HG02623 (cell line): ENCODE measurements at regions not wholly inside any gene's neighbourhood (a gene's known extent, or its start where the extent isn't known, plus 50 kb on each side); places are given as distances from the start of the nearest gene placed in this dataset.
"Not testable (repeated sequence)": the region's sequence is repeated elsewhere in the genome, so short reads cannot be mapped to it uniquely, and the experiment has no call there.

Source experiments
- ATAC-seq: cut with Tn5 transposase; IDR thresholded peaks from one replicate; pipeline ENCODE4 v1.9.1; 2021; ENCODE audit warnings: moderate library complexity; ENCODE audit not compliant: unreplicated experiment

GRCh38 chr2:56606086-56606485, 422.3 kb downstream of the CCDC85A start:
- ATAC-seq = not testable (repeated sequence)

DNA sequence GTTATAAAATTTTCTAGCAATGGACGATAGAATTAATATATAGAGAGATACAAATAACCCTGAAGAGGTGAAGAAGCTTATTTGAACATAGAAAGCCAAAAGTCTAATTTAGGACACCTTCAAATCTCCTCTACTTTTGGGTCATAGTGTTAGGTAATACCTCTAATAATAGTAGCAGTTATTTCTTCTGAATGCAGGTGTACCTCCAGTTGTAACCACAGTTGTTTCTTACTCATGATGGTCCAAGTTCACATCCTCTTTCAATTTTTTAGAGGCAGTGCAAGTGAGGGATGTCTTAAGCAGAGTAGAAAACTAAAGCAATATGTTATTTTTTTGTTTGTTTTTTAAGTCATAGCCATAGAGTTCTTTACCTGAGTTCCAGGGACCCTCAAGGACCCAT, 429.5 kb downstream of the CCDC85A start:
- ATAC-seq = peak; percentile 61

GRCh38 chr2:56613920-56614319, 430.1 kb downstream of the CCDC85A start:
- ATAC-seq = no peak

- ATAC-seq = no peak
Measured at GRCh38 chr2:56615760-56616159, 432.0 kb downstream of the CCDC85A start.

DNA sequence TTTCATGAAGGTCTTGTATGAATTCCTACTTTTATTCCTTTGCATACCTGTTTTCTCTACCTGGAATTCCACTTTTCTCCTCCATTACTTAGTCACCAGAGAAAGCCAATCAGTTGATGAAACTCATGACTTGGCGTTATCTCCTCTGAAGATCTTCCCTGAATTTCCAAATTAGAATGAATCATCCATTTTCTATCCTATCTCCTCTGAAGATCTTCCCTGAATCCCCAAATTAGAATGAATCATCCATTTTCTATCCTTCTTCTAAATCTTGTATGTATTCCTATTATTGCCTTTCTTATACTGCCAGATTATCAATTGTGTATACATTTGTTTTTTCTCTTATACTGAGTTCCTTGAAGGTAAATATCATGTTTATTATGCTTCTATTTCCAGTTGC, 440.4 kb downstream of the CCDC85A start:
- no peak for ATAC-seq

DNA sequence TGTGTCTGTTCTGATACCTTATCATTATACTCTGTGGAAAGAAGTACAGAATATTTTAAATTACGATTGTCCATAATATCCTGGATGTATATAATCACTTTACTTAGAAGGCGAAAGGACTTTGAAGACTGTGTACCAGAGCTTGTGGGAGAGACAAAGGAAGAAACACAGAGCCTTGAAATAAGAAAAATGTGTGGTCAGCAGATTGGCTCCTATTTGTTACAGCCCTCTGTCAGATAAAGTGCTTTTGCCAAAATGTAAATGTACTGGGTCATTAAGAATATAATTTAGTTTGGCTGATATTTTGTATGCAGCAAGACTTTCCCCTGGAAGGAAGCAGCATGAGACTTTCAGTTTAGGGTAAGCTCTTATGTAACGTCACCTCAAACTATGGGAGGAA, 443.1 kb downstream of the CCDC85A start:
- no peak for ATAC-seq

DNA sequence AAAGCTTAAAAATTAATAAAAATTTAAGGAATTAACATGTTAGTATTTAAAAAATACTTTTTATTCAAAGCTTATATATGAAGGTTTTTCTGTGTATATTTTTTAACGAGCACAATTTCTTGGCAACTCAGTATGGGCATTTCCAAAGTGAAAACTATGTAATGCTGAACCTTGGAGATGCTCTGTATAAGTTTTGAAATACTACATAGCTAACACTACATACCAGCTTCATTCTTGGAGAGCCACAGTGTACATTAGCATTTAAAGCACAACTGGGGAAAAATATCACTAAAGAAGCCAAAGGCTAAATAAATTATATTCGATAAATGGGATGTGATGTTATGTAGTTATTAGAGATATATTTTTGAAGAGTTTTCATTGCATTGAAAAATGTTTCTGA, 446.5 kb downstream of the CCDC85A start:
- ATAC-seq = no peak

GRCh38 chr2:56647997-56648396, 464.2 kb downstream of the CCDC85A start:
- no peak for ATAC-seq

DNA sequence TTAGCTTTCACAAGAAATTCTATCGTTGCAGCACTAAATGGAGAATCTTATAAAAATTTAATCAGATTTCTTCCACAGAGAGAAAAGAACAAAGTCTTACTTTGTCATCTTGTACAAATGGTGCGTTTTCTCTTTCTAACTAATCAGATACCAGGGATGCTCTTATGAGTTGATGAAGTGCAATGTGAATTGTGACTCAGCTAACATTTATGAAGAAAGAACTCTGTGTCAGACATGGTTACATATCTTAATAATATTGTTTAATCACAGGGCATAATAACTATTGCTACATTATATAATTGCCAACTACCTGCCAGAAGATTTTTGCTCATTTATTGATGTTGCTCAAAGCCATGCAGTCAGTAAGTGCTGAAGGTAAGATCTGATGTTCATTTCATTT, 465.0 kb downstream of the CCDC85A start:
- no peak for ATAC-seq

DNA sequence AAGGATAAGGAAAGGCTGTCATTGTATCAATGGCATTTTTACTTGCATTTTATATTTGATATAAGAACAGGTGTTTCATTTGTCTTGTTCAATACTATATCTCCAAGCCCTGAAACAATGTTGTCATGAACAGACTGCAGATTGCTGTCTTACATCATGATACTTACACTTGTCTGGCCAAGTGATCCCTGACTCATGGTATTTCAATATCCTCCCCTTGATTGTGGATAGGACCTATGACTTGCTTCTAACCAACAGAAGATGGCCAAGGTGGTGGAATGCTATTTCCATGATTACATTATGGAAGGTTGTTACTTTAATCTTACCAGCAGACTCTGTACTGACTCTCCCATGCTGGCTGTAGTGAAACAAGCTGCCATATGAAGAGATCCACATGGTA, 471.1 kb downstream of the CCDC85A start:
- no peak for ATAC-seq

GRCh38 chr2:56656826-56657225, 473.0 kb downstream of the CCDC85A start:
- no peak for ATAC-seq

DNA sequence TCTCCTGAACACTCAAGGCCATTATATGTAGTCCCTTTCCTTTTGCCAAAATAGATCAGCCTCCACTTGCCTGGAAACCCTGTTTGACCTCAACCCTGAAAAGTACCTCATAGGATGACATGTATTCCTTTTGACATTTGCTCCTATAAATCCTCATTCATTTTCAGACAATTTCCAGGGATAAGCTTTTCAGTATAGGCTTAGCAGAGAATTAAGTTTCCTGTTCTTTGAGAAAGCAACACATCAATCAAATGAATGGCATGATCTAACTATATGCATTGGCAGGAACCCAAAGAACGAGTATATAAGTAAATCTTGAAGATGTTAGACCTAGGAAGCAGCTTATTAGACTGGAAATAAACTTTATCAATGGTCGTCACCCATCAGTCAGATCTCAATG, 483.0 kb downstream of the CCDC85A start:
- no peak for ATAC-seq

DNA sequence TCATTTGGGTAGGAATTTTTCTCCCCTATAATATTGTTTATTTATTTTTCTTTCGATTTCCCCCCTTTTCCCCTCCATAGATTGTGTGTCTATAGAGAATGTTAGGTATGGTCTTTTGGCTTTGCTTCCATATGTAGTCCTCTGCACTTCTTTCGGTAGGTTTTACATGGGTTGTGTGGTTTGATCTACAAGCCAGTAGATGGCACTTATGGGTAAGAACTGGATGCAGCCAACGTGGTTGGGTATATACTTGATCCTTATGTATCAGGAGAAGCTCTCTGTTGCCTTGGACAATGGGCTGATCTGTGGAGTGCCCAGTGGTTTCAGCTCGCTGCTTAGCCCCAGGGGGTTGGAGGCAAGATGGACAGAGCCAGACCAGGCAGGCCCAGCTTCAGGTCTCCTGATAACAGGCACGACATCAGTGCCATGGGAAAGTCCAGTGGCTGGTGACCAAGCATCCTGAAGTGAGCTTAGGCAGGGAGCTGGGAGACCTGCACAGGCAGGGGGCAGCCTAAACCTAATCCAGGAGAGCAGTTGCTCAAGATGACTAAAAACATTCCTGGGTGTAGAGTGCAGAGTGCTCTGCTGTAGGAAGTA, 488.3 kb downstream of the CCDC85A start:
- no peak for ATAC-seq

- ATAC-seq = no peak
Measured at GRCh38 chr2:56674084-56674483, 490.3 kb downstream of the CCDC85A start.

DNA sequence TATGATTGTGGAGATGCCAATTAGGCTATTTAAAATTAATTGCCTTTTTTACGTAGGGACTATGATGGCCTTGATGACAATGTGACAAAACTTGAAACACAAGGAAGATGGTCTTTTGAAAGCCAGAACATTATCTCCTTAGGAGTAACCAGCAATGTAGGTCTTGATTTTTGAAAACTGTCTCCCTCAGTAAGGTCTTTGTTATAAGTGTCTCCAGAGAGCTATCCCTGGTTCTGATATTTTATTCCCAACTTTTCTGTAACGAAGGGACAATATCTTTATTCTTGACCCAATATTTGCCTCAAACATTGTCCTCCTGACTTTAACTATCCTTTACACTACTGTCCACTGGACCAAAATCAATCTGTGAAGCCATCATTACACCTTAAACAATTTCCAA, 493.2 kb downstream of the CCDC85A start:
- ATAC-seq = no peak

DNA sequence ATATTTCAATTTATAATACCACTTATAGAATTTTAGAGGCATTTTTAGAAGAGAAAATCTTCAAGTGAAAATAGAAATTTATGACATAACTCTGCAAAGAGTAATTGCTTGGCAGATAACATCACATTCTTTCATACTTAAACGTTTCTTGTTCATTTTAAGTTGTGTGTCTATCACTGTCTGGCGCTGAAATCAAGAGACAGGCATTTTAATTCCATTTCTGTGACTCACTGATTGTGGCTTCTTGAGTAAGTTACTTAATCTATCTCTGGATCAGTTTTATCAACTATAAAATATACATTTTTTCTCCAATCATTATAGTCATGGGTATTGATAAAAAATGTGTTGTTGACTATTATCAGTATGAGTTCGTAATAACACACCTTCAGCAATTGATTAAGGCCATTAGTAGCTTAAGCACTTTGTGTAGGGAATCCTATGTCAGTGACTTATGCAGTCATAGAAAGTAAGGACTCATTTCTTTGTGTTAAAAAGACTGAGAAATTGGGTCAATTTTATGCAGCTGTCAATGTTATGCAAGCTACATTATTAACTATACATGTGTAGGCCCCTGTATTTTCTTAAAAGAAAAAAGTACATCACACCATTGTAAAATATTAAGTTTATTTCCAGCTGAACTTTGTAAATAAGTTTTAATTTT, 497.3 kb downstream of the CCDC85A start:
- ATAC-seq = no peak

DNA sequence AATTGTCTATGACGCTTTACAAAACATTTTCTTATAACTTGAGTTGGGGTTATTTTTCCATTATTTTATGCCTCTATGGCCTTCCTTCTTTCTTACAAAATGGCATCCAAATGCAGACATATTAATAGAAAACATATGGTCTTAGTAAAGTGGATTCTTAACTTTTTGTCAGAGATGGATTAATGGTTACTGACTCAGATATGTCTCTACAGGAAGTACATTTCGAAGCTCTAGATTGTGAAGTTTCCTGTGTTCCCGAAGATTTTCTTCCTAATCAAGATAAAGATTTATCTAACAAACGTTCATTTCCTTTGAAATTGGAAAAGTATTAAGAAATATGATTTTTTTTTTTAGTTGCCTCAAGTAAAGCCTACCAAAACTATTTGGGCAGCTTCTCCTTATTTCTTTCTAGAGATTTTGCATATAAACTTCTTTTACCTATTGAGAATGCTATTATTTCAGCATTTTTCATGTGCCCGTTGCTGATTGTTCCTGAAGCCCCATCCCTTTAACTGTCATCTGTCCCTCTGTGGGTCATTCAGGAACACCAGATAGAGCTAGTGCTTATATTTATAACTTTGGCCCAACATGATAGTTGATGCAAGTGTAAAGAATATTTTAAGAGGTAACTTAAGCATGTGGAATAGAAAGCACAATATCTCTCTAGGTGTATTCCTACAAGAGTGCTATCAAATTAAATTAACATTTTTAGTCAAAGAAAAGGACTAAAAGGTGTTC, 498.0 kb downstream of the CCDC85A start:
- ATAC-seq = no peak

DNA sequence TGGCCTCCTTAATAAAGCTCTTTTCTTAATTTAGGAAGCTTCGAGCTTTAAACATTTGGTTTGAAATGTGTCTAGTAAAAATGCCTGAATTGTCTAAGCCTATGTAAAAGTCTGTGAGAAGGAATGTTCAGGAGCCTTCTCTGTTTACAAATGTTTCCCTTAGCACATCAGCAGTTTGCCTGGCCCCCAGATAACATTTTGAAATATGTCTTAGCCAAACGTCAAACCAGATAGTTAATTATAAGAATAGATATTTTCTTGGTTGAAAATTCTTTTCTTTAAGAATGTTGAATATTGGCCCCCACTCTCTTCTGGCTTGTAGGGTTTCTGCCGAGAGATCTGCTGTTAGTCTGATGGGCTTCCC, 498.6 kb downstream of the CCDC85A start:
- no peak for ATAC-seq

DNA sequence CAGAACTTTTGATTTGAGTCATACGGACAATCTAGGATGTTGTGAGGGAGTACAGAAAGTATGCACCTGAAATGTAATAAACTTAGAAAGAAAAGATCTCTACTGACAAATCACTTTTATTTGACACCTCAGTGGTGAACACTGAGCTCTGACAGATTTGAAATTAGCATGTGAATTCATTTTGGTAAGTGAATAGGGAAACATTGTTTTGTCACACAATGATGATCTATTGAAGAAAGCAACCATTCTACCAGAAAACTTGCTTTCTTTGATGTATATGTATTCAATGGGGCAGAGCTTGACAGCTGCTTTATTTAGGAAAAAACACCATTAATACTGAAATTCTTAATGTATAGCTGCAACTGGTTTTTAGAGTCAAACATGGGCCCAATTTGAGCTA, 500.5 kb downstream of the CCDC85A start:
- ATAC-seq = no peak

DNA sequence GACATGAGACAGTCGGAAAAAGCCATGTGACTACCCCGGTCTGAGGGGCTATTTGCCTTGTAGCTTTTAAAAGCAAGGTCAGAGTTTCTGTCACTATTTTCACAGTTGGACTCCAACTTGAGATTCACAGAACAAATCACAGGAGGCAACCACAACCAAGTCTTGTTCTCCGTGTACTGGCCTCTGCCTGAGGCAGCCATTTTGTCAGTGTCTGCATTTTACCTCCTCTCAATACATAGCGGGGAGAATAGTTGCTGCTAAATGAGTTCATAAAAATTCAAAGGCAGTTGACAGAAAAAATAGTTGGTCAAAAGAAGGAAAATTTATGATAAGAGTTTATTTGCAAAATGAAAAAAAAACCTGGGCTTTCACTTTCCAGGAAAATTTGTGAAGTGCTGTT, 501.4 kb downstream of the CCDC85A start:
- no peak for ATAC-seq

DNA sequence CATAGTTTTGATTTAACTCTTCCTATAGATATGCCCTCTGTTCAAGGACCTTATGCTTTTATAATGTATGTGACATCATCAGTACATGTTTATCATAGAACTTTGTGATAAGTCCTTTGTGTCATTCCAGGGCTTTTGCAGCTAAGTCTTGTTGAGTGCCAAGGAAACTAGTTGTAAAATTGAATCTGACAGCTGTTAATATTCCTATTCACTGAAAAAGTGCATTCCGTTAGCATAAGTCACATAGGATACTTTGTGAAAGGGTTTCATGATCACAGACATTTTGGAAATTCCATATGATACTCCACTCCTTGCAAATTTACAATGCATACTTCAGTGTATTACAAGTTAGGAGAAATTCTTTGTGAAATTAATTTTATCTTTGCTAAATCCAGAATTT, 503.4 kb downstream of the CCDC85A start:
- ATAC-seq = no peak

- ATAC-seq = no peak
Measured at GRCh38 chr2:56688661-56689060, 504.9 kb downstream of the CCDC85A start.
